Retinal pigment epithelial cell (primary cell): ENCODE measurements at regions not wholly inside any gene's neighbourhood (a gene's known extent, or its start where the extent isn't known, plus 50 kb on each side); places are given as distances from the start of the nearest gene placed in this dataset.

ENCODE experiments used
- DNase-seq: peaks from one replicate; pipeline ENCODE4 v3.0.0-alpha.2; 2010; ENCODE audit warnings: low read depth
- H3K4me3 ChIP-seq: 2 replicates; pipeline ENCODE4 v1.5.1; 2011; ENCODE audit warnings: mild to moderate bottlenecking, low read length, control low read depth, moderate library complexity
- TF ChIP-seq, protein P1 (sequence below): conservative IDR thresholded peaks from 2 replicates; pipeline ENCODE4 v1.5.1; 2011; ENCODE audit warnings: low read depth, low read length, control low read depth, inconsistent platforms

DNA sequence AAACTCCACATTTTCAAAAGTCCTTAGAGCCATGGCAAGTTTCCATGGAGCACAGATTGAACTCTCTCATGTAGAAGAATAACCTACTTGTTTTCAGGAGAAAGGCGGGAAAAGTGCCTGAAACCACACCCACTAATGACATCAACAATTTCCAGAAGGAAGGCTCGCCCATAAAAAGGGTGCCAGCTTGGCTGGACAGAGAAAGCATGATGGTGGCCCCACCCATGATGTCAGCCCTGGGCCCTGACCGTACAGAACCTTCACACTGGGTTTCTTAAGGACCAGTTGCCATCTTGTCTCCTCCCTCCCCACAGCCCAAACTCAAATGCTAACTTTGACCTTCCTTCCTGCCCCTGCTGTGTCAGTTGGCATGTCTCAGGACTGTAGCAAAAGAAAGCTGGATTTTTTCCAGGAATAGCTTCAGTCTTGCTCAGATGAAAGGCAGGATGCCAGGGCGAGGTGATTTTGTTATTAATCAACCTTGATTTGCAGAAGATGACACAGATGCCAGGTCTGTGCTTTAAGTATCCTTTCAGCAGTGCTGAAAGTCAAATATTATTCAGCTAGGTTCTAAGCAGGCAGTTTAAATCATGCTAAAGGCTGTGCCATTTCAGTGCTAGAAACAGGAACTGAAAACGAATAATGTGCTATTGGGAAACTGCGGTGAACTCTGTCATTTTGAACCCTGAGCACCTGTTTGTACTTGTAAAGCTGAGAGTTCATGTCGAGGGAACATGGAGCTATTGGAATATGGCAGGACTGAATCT lies 89.5 kb upstream of the RFC3 start:
- DNase-seq = no peak
- no peak overlapping the region for H3K4me3 ChIP-seq
- TF ChIP-seq, protein P1, sequence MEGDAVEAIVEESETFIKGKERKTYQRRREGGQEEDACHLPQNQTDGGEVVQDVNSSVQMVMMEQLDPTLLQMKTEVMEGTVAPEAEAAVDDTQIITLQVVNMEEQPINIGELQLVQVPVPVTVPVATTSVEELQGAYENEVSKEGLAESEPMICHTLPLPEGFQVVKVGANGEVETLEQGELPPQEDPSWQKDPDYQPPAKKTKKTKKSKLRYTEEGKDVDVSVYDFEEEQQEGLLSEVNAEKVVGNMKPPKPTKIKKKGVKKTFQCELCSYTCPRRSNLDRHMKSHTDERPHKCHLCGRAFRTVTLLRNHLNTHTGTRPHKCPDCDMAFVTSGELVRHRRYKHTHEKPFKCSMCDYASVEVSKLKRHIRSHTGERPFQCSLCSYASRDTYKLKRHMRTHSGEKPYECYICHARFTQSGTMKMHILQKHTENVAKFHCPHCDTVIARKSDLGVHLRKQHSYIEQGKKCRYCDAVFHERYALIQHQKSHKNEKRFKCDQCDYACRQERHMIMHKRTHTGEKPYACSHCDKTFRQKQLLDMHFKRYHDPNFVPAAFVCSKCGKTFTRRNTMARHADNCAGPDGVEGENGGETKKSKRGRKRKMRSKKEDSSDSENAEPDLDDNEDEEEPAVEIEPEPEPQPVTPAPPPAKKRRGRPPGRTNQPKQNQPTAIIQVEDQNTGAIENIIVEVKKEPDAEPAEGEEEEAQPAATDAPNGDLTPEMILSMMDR = no peak

DNA sequence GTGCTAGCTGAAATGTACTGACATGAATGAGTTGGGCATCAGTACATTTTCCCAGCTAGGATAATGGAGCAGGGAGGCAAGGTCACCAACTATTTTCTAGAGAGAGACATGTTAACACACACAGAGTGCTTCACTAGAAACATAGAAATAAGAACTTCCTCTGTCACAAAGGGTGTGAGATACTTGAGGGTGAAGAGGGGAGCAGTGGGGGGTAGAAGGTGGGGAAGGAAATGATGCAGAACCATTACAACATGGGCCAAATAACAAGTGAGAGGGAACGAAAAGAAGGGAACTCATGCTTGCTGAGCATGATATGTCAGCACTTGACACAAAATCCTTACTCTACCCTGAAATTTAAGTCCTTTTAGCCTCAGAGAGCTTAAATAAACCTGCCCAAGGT lies 87.8 kb upstream of the RFC3 start:
- no peak for DNase-seq
- no peak overlapping the region for H3K4me3 ChIP-seq
- TF ChIP-seq, protein P1 = no peak

DNA sequence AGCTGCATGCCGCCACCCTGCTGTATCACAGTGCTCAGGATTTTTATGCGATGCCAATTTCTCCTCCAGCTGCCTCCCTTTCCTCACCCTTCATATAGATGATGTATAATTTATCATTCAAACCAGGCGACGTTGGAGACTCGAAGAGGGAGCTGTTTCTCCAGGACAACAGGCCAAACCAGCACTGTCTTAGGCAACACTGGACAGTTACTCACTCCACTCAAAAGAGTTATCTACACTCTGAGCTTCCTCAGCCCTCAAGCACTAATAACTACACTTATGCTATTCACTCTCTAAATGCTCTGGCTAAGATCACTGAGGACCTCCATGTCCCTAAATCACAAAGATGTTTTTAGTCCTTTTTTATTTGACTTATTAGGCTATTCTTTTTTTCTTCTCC lies 87.3 kb upstream of the RFC3 start:
- TF ChIP-seq, protein P1 = no peak
- H3K4me3 ChIP-seq = no peak overlapping the region
- DNase-seq = no peak

DNA sequence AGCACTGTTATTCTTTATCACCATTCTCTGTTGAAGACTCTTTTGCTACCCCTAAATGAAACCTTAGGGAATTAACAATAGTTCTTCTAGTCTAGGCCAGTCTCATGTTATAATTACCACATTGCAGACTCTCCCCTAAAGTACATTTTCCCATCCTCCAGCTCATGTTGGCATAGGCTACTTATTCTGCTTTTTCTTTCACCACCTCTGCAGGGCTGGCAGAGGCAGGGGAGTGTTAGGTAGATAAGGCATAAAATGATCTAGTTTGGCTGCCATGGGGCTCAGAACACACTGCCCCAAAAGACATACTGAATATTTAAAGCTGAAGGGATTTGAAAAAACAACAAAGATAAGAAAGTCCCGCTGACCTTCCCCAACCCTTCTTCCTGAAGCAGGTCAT lies 82.7 kb upstream of the RFC3 start:
- DNase-seq = no peak
- TF ChIP-seq, protein P1 = no peak
- no peak overlapping the region for H3K4me3 ChIP-seq

DNA sequence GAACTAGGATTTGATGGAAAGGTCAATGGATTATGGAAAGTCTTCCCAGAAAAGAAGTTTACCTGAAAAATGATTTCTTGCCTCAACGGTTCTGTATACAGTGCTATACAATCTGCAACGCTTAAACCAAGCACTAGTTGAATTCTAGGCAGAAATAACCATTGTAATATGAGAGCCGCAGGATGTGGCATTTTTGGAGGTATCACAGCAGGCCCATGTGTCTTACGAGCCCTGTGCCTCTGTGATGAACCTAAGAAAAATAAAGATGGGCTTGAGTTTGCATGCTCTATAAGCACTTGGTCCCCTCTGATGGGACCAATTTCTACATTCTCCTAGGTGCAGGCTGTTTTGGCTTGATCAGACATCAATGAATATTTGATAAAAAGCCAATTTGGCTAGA lies 78.7 kb upstream of the RFC3 start:
- no peak for DNase-seq
- TF ChIP-seq, protein P1 = no peak
- no peak overlapping the region for H3K4me3 ChIP-seq

DNA sequence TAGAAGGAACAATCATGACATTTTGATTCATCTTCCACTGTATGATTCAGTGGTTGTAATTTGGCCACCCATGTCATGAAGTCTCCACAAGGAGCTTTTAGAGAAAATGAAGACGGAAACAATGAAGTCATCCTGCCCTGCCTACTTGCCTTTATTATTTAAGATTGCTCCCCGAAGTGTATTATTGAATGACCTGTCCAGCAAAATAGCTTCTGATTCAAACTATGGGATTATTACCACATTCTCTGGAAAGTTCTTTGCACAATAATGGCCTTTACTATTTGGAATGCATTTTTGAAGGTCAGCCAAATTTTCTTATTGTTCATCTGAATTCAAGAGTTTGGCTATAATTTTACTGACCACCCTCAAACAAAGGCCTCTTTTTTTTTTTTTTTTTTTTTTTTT lies 77.8 kb upstream of the RFC3 start:
- TF ChIP-seq, protein P1 = no peak
- DNase-seq = peak; percentile 26
- H3K4me3 ChIP-seq = no peak overlapping the region

DNA sequence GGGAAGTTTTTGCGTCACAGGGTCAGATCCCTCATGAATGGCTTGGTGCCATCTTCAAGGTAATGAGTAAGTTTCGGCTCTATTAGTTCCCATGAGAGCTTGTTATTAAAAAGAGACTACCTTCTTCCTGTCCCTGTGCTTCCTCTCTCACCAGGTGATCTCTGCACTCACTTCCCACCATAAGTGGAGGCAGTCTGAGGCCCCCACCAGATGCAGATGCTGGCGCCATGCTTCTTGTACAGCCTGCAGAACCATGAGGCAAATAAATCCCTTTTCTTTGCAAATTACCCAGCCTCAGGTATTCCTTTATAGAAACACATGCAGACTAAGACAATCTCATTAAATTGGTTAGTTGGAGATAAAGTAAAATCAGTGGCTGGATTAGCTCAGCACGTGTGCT lies 75.6 kb upstream of the RFC3 start:
- no peak for DNase-seq
- H3K4me3 ChIP-seq = no peak overlapping the region
- TF ChIP-seq, protein P1 = no peak
